Immature natural killer cell (primary cell): ENCODE measurements at regions not wholly inside any gene's neighbourhood (a gene's known extent, or its start where the extent isn't known, plus 50 kb on each side); places are given as distances from the start of the nearest gene placed in this dataset.
"Not testable (repeated sequence)": the region's sequence is repeated elsewhere in the genome, so short reads cannot be mapped to it uniquely, and the experiment has no call there.

Source experiments
- DNase-seq, 3 donors: peaks; one replicate each; pipeline ENCODE4 v3.0.0; 2022; ENCODE audit warnings: mixed read lengths in 1 of 3
- H3K27ac Mint-ChIP-seq, 6 donors: one replicate each; pipeline ENCODE4 v1.8.0; 2020; ENCODE audit warnings: mixed read lengths in 6 of 6, mild to moderate bottlenecking in 5 of 6, inconsistent platforms in 4 of 6, moderate library complexity in 3 of 6
- H3K27me3 Mint-ChIP-seq, 3 donors: one replicate each; pipeline ENCODE4 v1.8.0; 2020 to 2021; ENCODE audit warnings: low read depth in 3 of 3, mild to moderate bottlenecking in 3 of 3, mixed read lengths in 3 of 3, moderate library complexity in 3 of 3, inconsistent platforms in 1 of 3
- H3K36me3 Mint-ChIP-seq, 3 donors: one replicate each; pipeline ENCODE4 v1.8.0; 2020; ENCODE audit warnings: mixed read lengths in 3 of 3, inconsistent platforms in 2 of 3, mild to moderate bottlenecking in 2 of 3
- H3K4me1 Mint-ChIP-seq, 2 donors: one replicate each; pipeline ENCODE4 v1.8.0; 2020; ENCODE audit warnings: inconsistent platforms in 2 of 2, mild to moderate bottlenecking in 2 of 2, mixed read lengths in 2 of 2, moderate library complexity in 1 of 2
- H3K4me3 Mint-ChIP-seq, 5 donors: one replicate each; pipeline ENCODE4 v1.8.0; 2020; ENCODE audit warnings: mild to moderate bottlenecking in 5 of 5, mixed read lengths in 5 of 5, inconsistent platforms in 3 of 5, moderate library complexity in 3 of 5
- H3K9me3 Mint-ChIP-seq, 6 donors: one replicate each; pipeline ENCODE4 v1.8.0; 2020; ENCODE audit warnings: mild to moderate bottlenecking in 6 of 6, mixed read lengths in 6 of 6, inconsistent platforms in 4 of 6, moderate library complexity in 3 of 6

GRCh38 chr3:198096015-198096414 lies 136.0 kb downstream of the LMLN start:
- Mint-ChIP-seq H3K4me3 (no peak overlapping the region), H3K36me3 (peaks cover 0 to 7% (median 3%) of the 10 kb centered on the region in 3 donors), H3K9me3 (peaks cover 9 to 34% (median 17%) of the 10 kb centered on the region in 6 donors), H3K27ac (no peak overlapping the region), H3K4me1 (peaks cover 4 to 6% of the 10 kb centered on the region in 2 donors), H3K27me3 (peaks cover 6 to 20% (median 17%) of the 10 kb centered on the region in 3 donors)
- DNase-seq = no peak

DNA sequence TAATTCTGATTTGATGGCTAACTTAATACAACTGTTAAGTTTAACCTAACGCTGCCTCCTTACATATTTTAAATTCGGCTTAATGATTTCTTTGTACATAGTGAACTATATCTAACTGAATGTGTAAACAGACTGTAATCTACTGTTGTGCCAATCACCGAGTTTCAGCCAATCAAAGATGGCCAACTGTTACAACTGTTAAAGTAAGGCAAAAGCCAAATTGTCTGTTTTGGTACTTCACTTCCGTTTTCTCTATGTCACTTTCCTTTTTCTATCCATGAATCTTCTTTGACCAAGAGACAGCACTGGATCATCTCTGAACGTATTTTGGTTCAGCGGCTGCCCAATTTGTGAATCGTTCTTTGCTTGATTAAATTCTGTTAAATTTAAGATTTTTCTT lies 137.0 kb downstream of the LMLN start:
- peaks cover 4 to 6% of the 10 kb centered on the region in 2 donors for H3K4me1 Mint-ChIP-seq
- no peak for DNase-seq
- H3K27ac Mint-ChIP-seq = no peak overlapping the region
- no peak overlapping the region for H3K4me3 Mint-ChIP-seq
- peaks cover 9 to 34% (median 17%) of the 10 kb centered on the region in 6 donors for H3K9me3 Mint-ChIP-seq
- peaks cover 7 to 20% (median 19%) of the 10 kb centered on the region in 3 donors for H3K27me3 Mint-ChIP-seq
- H3K36me3 Mint-ChIP-seq = peaks cover 0 to 7% (median 3%) of the 10 kb centered on the region in 3 donors

DNA sequence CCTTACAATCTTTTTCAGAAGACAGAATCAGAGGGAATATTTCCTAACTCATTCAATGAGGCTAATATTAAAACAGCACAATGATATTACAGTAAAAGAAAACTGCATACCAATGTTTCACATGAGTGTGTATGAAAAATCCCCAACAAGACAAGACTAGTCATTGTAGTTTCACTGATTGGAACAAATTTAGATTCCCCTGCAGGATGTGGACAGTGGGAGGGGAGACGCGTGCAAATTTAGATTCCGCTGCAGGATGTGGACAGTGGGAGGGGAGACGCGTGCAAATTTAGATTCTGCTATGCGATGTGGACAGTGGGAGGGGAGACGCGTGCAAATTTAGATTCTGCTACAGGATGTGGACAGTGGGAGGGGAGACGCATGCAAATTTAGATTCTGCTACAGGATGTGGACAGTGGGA lies 138.7 kb downstream of the LMLN start:
- H3K36me3 Mint-ChIP-seq, H3K4me1 Mint-ChIP-seq: not testable (repeated sequence)
- Mint-ChIP-seq H3K9me3 (peaks cover 9 to 32% (median 19%) of the 10 kb centered on the region in 6 donors), H3K27me3 (peaks cover 8 to 21% (median 10%) of the 10 kb centered on the region in 3 donors), H3K4me3 (peak overlapping the region in 4 of 5 donors; percentile 9 to 69 (median 49)), H3K27ac (peak overlapping the region in 4 of 6 donors; percentile 25 to 88 (median 60))
- DNase-seq = peak in 2 of 3 donors; percentile 20 to 40

- H3K27ac Mint-ChIP-seq = peak overlapping the region in 3 of 6 donors; percentile 55 to 67 (median 58)
- peaks cover 17 to 37% (median 24%) of the 10 kb centered on the region in 6 donors for H3K9me3 Mint-ChIP-seq
- peak; percentile 37 to 41 (median 38) for DNase-seq
- not testable (repeated sequence) for H3K36me3 Mint-ChIP-seq
- peaks cover 13 to 17% of the 10 kb centered on the region in 2 donors for H3K4me1 Mint-ChIP-seq
- peak overlapping the region in 1 of 5 donors; percentile 10 for H3K4me3 Mint-ChIP-seq
- peaks cover 10 to 29% (median 18%) of the 10 kb centered on the region in 3 donors for H3K27me3 Mint-ChIP-seq
Observed at GRCh38 chr3:198103070-198103469, 143.1 kb downstream of the LMLN start.

GRCh38 chr3:198106265-198106664 lies 146.2 kb downstream of the LMLN start:
- Mint-ChIP-seq H3K27me3 (peaks cover 14 to 29% (median 15%) of the 10 kb centered on the region in 3 donors), H3K4me1 (peaks cover 9 to 11% of the 10 kb centered on the region in 2 donors), H3K4me3 (peak overlapping the region in 4 of 5 donors; percentile 18 to 51 (median 40)), H3K27ac (peak overlapping the region in 3 of 6 donors; percentile 42 to 76 (median 65)), H3K9me3 (peaks cover 15 to 48% (median 23%) of the 10 kb centered on the region in 6 donors), H3K36me3 (peaks cover 0 to 4% (median 0%) of the 10 kb centered on the region in 3 donors)
- DNase-seq = no peak

DNA sequence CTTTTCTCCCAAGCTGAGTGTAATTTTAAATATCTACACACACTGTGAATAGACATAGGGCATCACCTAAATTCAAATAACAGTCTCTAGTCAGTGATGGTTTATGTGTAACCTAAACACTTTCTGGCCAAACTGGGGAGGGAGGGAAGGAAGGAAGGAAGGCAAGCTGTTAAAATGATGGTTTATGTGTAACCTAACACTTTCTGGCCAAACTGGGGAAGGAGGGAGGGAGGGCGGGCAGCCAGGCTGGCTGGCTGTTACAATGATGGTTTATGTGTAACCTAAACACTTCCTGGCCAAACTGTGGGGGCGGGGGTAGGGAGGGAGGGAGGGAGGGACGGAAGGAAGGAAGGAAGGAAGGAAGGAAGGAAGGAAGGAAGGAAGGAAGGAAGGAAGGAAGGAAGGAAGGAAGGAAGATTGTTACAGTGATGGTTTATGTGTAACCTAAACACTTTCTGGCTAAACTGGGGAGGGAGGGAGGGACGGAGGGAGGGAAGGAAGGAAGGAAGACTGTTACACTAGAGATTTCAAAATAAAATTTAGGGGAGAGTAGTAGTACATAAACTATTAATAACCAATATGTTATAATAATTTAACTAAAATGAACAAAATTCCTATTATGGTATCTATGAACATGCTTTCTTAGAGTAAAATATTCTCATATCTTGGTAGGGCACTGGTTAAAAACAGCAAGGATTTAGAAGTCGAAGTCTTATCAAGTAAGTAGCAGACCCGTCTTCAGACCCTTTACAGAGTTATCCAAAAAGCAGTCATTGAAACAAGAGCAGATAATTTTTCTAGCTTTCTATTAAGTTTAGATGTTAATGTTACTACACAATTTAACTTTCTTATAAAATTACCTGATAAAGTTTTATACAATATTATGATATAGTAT lies 148.1 kb downstream of the LMLN start:
- DNase-seq = peak in 1 of 3 donors; percentile 6
- H3K4me1 Mint-ChIP-seq = peaks cover 12 to 15% of the 10 kb centered on the region in 2 donors
- peaks cover 14 to 52% (median 26%) of the 10 kb centered on the region in 6 donors for H3K9me3 Mint-ChIP-seq
- H3K27ac Mint-ChIP-seq = peak overlapping the region in 4 of 6 donors; percentile 21 to 68 (median 53)
- H3K4me3 Mint-ChIP-seq = no peak overlapping the region
- H3K27me3 Mint-ChIP-seq = peaks cover 16 to 28% (median 22%) of the 10 kb centered on the region in 3 donors
- H3K36me3 Mint-ChIP-seq = peaks cover 0 to 4% (median under 1%) of the 10 kb centered on the region in 3 donors

DNA sequence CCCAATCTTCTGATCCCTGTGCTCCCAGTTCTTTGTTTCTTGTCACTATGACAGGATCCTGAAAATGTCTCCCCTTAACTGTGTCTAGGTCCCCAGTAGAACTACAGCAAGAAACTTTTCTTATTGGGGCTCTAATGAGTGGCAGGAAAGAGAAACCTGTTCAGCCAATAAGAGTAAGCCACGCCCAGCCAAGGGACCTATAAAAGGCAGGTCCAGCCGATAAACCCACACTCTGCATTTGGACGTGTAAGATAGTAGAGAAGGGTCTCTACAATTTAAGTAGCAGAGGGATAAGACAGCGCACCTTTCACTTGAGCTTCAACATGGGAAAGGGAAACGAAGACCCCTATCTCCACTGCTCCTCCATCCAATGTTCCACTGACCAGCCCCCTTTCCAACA lies 149.9 kb downstream of the LMLN start:
- no peak overlapping the region for H3K27ac Mint-ChIP-seq
- H3K9me3 Mint-ChIP-seq = peaks cover 10 to 56% (median 27%) of the 10 kb centered on the region in 6 donors
- peaks cover 18 to 26% of the 10 kb centered on the region in 2 donors for H3K4me1 Mint-ChIP-seq
- no peak overlapping the region for H3K4me3 Mint-ChIP-seq
- no peak for DNase-seq
- H3K27me3 Mint-ChIP-seq = peaks cover 23 to 30% (median 30%) of the 10 kb centered on the region in 3 donors
- H3K36me3 Mint-ChIP-seq = peaks cover 0 to 4% (median 4%) of the 10 kb centered on the region in 3 donors

- H3K36me3 Mint-ChIP-seq = peaks cover 0 to 4% (median 0%) of the 10 kb centered on the region in 3 donors
- peaks cover 10 to 15% of the 10 kb centered on the region in 2 donors for H3K4me1 Mint-ChIP-seq
- H3K27ac Mint-ChIP-seq = no peak overlapping the region
- H3K9me3 Mint-ChIP-seq = peaks cover 2 to 40% (median 19%) of the 10 kb centered on the region in 6 donors
- H3K4me3 Mint-ChIP-seq = no peak overlapping the region
- no peak for DNase-seq
- H3K27me3 Mint-ChIP-seq = peaks cover 14 to 25% (median 19%) of the 10 kb centered on the region in 3 donors
Observed at GRCh38 chr3:198112031-198112430, 152.0 kb downstream of the LMLN start.

DNA sequence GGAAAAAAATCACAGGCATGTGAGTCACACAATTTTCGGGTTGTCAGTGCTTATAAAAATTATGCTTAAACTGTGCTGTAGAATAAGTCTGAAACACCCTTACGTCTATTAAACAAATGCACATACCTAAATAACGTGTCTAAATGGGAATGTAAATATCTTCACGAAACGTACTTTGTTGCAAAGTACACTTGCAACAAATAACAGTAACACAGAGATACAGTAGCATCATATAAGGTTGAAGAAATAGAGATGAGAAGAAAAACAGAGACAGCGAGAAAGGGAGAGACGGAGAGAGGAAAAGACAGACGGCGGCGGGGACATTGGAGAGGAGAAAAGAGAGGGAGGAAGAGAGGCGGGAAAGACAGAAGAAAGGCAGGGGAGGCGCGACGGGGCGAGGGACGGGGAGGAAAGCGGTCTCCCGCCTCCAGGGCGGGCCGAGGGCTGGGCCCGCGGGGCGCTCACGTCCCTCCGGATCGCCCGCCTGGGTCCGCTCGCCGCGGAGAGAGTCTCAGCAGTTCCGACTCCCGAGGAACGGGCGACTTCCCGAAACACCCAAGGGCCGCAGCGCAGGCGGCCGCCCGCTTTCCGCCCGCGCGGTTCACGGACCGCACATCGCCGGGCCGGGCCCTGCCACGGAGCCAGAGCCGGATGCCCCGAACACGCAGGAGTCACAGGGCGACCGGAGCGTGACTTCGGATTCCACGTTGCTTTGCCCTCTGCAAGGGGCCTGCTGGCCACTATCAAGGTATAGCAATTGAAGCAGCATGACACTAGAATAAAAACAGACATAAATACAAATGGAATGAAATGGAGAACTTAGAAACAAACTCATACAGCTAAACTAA lies 153.4 kb downstream of the LMLN start:
- peaks cover 0 to 4% (median 0%) of the 10 kb centered on the region in 3 donors for H3K36me3 Mint-ChIP-seq
- no peak for DNase-seq
- H3K27ac Mint-ChIP-seq = peak overlapping the region in 1 of 6 donors; percentile 18
- peak overlapping the region; percentile 16 to 82 (median 44) for H3K4me3 Mint-ChIP-seq
- H3K9me3 Mint-ChIP-seq = peaks cover 2 to 30% (median 11%) of the 10 kb centered on the region in 6 donors
- peaks cover 14 to 25% (median 15%) of the 10 kb centered on the region in 3 donors for H3K27me3 Mint-ChIP-seq
- H3K4me1 Mint-ChIP-seq = peaks cover 10 to 15% of the 10 kb centered on the region in 2 donors

DNA sequence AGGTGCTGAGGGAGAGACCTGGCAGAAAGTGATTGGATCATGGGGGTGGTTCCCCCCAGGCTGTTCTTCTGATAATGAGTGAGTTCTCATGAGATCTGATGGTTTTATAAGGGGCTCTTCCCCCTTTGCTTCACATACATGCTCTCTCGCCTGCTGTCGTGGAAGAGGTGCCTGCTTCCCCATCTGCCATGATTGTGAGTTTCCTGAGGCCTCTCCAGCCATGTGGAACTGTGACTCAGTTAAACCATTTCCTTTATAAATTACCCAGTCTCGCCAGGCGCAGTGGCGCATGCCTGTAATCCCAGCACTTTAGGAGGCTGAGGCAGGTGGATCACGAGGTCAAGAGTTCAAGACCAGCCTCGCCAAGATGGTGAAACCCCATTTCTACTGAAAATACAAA lies 154.5 kb downstream of the LMLN start:
- H3K27me3 Mint-ChIP-seq = peaks cover 14 to 25% (median 15%) of the 10 kb centered on the region in 3 donors

DNA sequence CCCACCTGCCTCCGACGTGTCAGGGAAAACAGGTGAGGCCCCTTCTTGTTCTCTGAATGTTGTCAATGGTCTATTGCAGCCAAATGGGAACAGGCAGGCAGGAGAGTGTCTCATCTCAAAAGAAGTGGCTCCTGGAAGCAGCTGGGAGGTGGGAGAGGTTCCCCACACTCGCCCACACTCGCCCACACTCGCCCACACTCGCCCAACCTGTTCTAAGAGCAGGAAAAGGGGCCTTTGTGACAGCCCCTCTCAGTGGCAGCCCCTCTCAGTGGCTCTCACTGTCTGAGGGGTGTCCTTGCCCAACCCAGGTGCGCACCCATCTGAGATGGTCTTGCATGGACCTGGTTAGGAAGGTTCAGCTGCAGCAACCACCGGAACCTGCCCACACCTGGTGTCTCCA lies 162.2 kb downstream of the LMLN start:
- not testable (repeated sequence) for H3K27ac Mint-ChIP-seq, H3K4me3 Mint-ChIP-seq, H3K4me1 Mint-ChIP-seq, DNase-seq, H3K36me3 Mint-ChIP-seq, H3K27me3 Mint-ChIP-seq, H3K9me3 Mint-ChIP-seq

More for the DNA sequence above, 154.5 kb downstream of the LMLN start:
- not testable (repeated sequence) for H3K27ac Mint-ChIP-seq, H3K36me3 Mint-ChIP-seq, DNase-seq
- Mint-ChIP-seq H3K9me3 (peaks cover 0 to 24% (median 11%) of the 10 kb centered on the region in 6 donors), H3K4me1 (peaks cover 10 to 15% of the 10 kb centered on the region in 2 donors), H3K4me3 (peak overlapping the region in 2 of 5 donors; percentile 3)

GRCh38 chr3:198137038-198137835 lies 177.2 kb downstream of the LMLN start:
- not testable (repeated sequence) for H3K4me3 Mint-ChIP-seq, H3K27me3 Mint-ChIP-seq, H3K27ac Mint-ChIP-seq, H3K9me3 Mint-ChIP-seq, DNase-seq, H3K36me3 Mint-ChIP-seq, H3K4me1 Mint-ChIP-seq

DNA sequence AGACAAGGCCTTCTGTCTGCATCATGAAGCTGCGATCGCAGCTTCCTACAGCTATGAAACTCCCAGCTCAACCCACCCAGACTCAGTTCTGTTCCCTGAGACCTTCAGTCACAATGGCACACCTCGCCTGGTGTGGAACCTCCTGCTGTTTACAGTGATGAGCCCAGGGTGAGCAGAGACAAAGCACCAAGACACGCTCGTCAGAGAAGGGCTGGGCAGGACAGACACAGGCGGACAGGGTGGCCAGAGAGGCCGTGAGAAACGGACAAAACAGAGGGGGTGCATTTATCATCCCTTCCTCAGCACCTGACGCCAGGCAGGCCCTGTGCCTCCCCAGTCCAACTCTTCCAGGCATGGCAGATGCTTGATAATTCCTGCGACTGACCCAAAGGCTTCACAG lies 178.2 kb downstream of the LMLN start:
- H3K36me3 Mint-ChIP-seq, DNase-seq: not testable (repeated sequence)

More for the DNA sequence above, 178.2 kb downstream of the LMLN start:
- not testable (repeated sequence) for H3K4me1 Mint-ChIP-seq, H3K27me3 Mint-ChIP-seq, H3K4me3 Mint-ChIP-seq, H3K9me3 Mint-ChIP-seq, H3K27ac Mint-ChIP-seq
